HG03103 (cell line): ENCODE measurements at regions not wholly inside any gene's neighbourhood (a gene's known extent, or its start where the extent isn't known, plus 50 kb on each side); places are given as distances from the start of the nearest gene placed in this dataset.
"Not testable (repeated sequence)": the region's sequence is repeated elsewhere in the genome, so short reads cannot be mapped to it uniquely, and the experiment has no call there.

Experiments
- ATAC-seq: cut with Tn5 transposase; IDR thresholded peaks from one replicate; pipeline ENCODE4 v1.9.1; 2021; ENCODE audit warnings: low read depth; ENCODE audit not compliant: unreplicated experiment

GRCh38 chr4:116357758-116358157, 727.6 kb downstream of the TRAM1L1 start:
- no peak for ATAC-seq

GRCh38 chr4:116346750-116347149, 738.6 kb downstream of the TRAM1L1 start:
- ATAC-seq = no peak

GRCh38 chr4:116343809-116344208, 741.6 kb downstream of the TRAM1L1 start:
- ATAC-seq = no peak

GRCh38 chr4:116342143-116342542, 743.2 kb downstream of the TRAM1L1 start:
- no peak for ATAC-seq

GRCh38 chr4:116332508-116332907, 752.9 kb downstream of the TRAM1L1 start:
- no peak for ATAC-seq

GRCh38 chr4:116328261-116328860, 757.0 kb downstream of the TRAM1L1 start:
- no peak for ATAC-seq

GRCh38 chr4:116323606-116324005, 761.8 kb downstream of the TRAM1L1 start:
- ATAC-seq = no peak

GRCh38 chr4:116321471-116321870, 763.9 kb downstream of the TRAM1L1 start:
- no peak for ATAC-seq

GRCh38 chr4:116320859-116321258, 764.5 kb downstream of the TRAM1L1 start:
- no peak for ATAC-seq

GRCh38 chr4:116303736-116304188, 781.6 kb downstream of the TRAM1L1 start:
- no peak for ATAC-seq

GRCh38 chr4:116302990-116303735, 782.2 kb downstream of the TRAM1L1 start:
- ATAC-seq = no peak

- ATAC-seq = no peak
Observed at GRCh38 chr4:116275006-116275405, 810.4 kb downstream of the TRAM1L1 start.

GRCh38 chr4:116272336-116272735, 813.0 kb downstream of the TRAM1L1 start:
- no peak for ATAC-seq

GRCh38 chr4:116260931-116261330, 824.4 kb downstream of the TRAM1L1 start:
- ATAC-seq = not testable (repeated sequence)

GRCh38 chr4:116244771-116245170, 840.6 kb downstream of the TRAM1L1 start:
- no peak for ATAC-seq

- ATAC-seq = no peak
Observed at GRCh38 chr4:116243431-116243830, 841.9 kb downstream of the TRAM1L1 start.

- no peak for ATAC-seq
Observed at GRCh38 chr4:116233971-116234370, 851.4 kb downstream of the TRAM1L1 start.

GRCh38 chr4:116231999-116232398, 853.4 kb downstream of the TRAM1L1 start:
- ATAC-seq = not testable (repeated sequence)

GRCh38 chr4:116229420-116229819, 856.0 kb downstream of the TRAM1L1 start:
- ATAC-seq = no peak

- ATAC-seq = no peak
Observed at GRCh38 chr4:116223040-116223732, 862.2 kb downstream of the TRAM1L1 start.

- no peak for ATAC-seq
Observed at GRCh38 chr4:116217781-116218180, 867.6 kb downstream of the TRAM1L1 start.

- ATAC-seq = no peak
Observed at GRCh38 chr4:116215622-116216021, 869.8 kb downstream of the TRAM1L1 start.
